Cardiac fibroblast (primary cell): ENCODE measurements at regions not wholly inside any gene's neighbourhood (a gene's known extent, or its start where the extent isn't known, plus 50 kb on each side); places are given as distances from the start of the nearest gene placed in this dataset.

Experiments
- DNase-seq, 2 donors: peaks; one replicate each; pipeline versions ENCODE4 v3.0.0 to v3.0.0-alpha.2; 2010; ENCODE audit warnings: low read depth in 2 of 2
- H3K4me3 ChIP-seq, 2 donors: replicated peaks in 1 of 2; 1 replicate in 1 of 2; 2 replicates in 1 of 2; pipeline ENCODE4 v1.5.1; 2011; ENCODE audit warnings: low read depth in 2 of 2, low read length in 2 of 2, mild to moderate bottlenecking in 2 of 2, moderate library complexity in 1 of 2
- TF ChIP-seq, protein P1 (sequence below): IDR thresholded peaks from one replicate; pipeline ENCODE4 v1.5.1; 2011; ENCODE audit warnings: low read depth, mild to moderate bottlenecking, low read length, inconsistent platforms

DNA sequence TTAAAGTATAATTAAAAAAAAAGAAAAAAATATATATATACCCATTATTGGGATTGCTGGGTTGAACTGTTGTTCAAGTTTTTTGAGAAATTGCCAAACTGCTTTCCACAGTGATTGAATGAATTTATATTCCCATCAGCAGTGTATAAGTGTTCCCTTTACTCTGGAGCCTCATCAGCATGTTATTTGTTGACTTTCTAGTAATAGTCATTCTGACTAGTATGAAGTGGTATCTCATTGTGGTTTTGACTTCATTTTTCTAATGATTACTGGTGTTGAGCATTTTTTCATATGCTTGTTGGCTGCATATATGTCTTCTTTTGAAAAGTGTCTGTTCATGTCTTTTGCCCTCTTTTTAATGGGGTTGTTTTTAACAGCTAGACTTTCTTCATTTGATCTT, 1260.8 kb upstream of the GJE1 start:
- DNase-seq: peak in 1 of 2 donors; percentile 80
- H3K4me3 ChIP-seq: no peak overlapping the region
- TF ChIP-seq, protein P1, sequence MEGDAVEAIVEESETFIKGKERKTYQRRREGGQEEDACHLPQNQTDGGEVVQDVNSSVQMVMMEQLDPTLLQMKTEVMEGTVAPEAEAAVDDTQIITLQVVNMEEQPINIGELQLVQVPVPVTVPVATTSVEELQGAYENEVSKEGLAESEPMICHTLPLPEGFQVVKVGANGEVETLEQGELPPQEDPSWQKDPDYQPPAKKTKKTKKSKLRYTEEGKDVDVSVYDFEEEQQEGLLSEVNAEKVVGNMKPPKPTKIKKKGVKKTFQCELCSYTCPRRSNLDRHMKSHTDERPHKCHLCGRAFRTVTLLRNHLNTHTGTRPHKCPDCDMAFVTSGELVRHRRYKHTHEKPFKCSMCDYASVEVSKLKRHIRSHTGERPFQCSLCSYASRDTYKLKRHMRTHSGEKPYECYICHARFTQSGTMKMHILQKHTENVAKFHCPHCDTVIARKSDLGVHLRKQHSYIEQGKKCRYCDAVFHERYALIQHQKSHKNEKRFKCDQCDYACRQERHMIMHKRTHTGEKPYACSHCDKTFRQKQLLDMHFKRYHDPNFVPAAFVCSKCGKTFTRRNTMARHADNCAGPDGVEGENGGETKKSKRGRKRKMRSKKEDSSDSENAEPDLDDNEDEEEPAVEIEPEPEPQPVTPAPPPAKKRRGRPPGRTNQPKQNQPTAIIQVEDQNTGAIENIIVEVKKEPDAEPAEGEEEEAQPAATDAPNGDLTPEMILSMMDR: no peak

- H3K4me3 ChIP-seq: no peak overlapping the region
- TF ChIP-seq, protein P1: no peak
- DNase-seq: no peak
Measured at GRCh38 chr6:140867336-140867735, 1265.4 kb upstream of the GJE1 start.

DNA sequence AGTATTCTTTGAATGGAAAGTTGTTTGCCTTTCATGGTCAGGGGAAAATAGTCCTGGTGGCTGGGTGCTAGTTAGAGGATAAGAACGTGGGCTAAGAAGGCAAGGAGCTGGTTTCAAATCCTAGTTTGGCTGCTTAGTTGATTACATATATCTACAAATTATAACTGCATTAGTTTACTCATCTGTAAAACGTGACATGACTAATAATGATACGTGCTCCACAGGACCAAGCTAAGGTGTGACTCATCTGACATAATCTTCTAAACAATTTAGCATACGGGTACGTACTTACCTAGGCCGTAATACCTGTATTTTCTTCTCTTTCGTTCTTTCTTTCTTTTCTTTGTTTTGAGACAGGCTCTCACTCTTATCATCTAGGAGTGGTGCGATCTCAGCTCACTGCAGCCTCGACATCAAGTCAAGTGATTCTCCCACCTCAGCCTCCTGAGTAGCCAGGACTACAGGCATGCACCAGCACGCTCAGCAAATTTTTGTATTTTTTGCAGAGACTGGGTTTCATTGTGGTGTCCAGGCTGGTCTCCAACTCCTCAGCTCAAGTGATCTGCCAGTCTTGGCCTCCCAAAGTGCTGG, 1274.2 kb upstream of the GJE1 start:
- TF ChIP-seq, protein P1: no peak
- H3K4me3 ChIP-seq: no peak overlapping the region
- DNase-seq: peak in 1 of 2 donors; percentile 64

GRCh38 chr6:140857739-140858380, 1274.9 kb upstream of the GJE1 start:
- peak; percentile 97 for DNase-seq
- H3K4me3 ChIP-seq: no peak overlapping the region
- TF ChIP-seq, protein P1: peak; percentile 10

DNA sequence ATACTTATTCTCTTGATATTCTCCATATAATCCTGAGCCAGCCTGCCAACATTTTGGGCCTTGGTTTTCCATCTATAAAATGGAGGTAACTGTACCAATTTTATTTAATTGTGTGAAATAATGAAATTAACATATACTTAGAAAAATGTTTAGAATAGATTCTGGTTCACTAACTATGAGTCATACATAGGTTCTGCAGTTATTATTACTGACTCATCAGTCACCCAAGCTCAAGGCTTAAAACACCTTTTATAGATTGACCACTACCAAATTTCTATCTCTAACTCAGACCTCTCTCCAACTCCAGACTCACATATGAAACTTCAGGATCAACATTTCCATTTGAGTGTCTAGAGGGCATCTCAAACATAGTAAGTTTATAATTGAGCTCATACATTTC, 1277.2 kb upstream of the GJE1 start:
- H3K4me3 ChIP-seq: no peak overlapping the region
- TF ChIP-seq, protein P1: no peak
- no peak for DNase-seq

GRCh38 chr6:140854318-140854717, 1278.4 kb upstream of the GJE1 start:
- TF ChIP-seq, protein P1: no peak
- no peak overlapping the region for H3K4me3 ChIP-seq
- DNase-seq: no peak
